GM12892 (cell line): ENCODE measurements at regions not wholly inside any gene's neighbourhood (a gene's known extent, or its start where the extent isn't known, plus 50 kb on each side); places are given as distances from the start of the nearest gene placed in this dataset.

Source experiments
- POLR2A ChIP-seq: IDR thresholded peaks from 2 replicates; pipeline ENCODE4 v1.6.1; 2011; ENCODE audit warnings: low read depth, low read length, control low read depth
- POLR2AphosphoS5 ChIP-seq: IDR thresholded peaks from 2 replicates; pipeline ENCODE4 v1.6.1; 2011; ENCODE audit warnings: low read depth, low read length, control low read depth
- TAF1 ChIP-seq: IDR thresholded peaks from 2 replicates; pipeline ENCODE4 v1.6.1; 2011; ENCODE audit warnings: low read depth, mild to moderate bottlenecking, control low read depth, low read length, borderline replicate concordance

DNA sequence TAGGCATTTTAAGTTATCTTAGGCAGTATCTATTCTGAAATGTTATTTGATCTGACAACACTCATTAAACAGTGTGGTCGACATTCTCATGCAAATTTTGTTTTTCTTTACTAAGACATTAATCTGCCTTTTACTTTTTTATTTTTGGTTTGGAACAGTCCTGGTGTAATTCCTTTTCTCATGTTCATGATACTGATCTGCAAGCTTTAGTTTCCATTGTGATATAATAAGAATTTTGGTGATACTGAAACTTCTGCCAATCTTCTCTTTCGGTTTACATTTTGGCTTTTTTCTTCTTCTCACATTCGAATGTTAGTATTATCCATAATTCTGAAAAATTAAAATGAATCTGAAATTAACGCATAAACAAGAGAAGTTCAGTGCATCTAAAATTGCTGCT lies 281.9 kb upstream of the MTPN start:
- no peak for TF ChIP-seq POLR2AphosphoS5
- TF ChIP-seq POLR2A: no peak
- TF ChIP-seq TAF1: no peak
